Esophagus muscularis mucosa (tissue), 4 donors: ENCODE measurements at regions not wholly inside any gene's neighbourhood (a gene's known extent, or its start where the extent isn't known, plus 50 kb on each side); places are given as distances from the start of the nearest gene placed in this dataset.

Source experiments
- DNase-seq: peaks from one replicate; pipeline ENCODE4 v3.0.0-alpha.2; 2017; ENCODE audit errors: extremely low spot score
- H3K27ac ChIP-seq, 4 donors: fragments of 200-600 bp; sonication (generic); replicated peaks in 1 of 4; 1 replicate in 3 of 4; 2 replicates in 1 of 4; pipeline ENCODE4 v1.5.1; 2016 to 2019; ENCODE audit warnings: mild to moderate bottlenecking in 1 of 4
- H3K27me3 ChIP-seq, 4 donors: fragments of 200-600 bp; sonication (generic); one replicate each; pipeline versions ENCODE4 v1.5.1 to v1.6.0; 2016 to 2019
- H3K36me3 ChIP-seq, 4 donors: fragments of 200-600 bp; sonication (generic); one replicate each; pipeline ENCODE4 v1.5.1; 2016 to 2019
- H3K4me1 ChIP-seq, 4 donors: fragments of 200-600 bp; sonication (generic); one replicate each; pipeline ENCODE4 v1.5.1; 2016 to 2019
- H3K4me3 ChIP-seq, 4 donors: fragments of 200-600 bp; sonication (generic); 1 replicate in 2 of 4; 2 replicates in 2 of 4; pipeline ENCODE4 v1.5.1; 2016 to 2019; ENCODE audit warnings: mild to moderate bottlenecking in 4 of 4, moderate library complexity in 1 of 4
- H3K9me3 ChIP-seq, 4 donors: fragments of 200-600 bp; sonication (generic); 1 replicate in 3 of 4; 2 replicates in 1 of 4; pipeline ENCODE4 v1.5.1; 2016 to 2019
- EP300 ChIP-seq: sonication (generic); formaldehyde crosslinking; IDR thresholded peaks from one replicate; pipeline ENCODE4 v1.6.1; 2017; ENCODE audit warnings: antibody characterized with exemption
- POLR2A ChIP-seq: fragments of 450-650 bp; IDR thresholded peaks from one replicate; pipeline ENCODE4 v1.6.1; 2017; ENCODE audit warnings: antibody characterized with exemption, moderate library complexity, mild to moderate bottlenecking, low read depth
- POLR2AphosphoS5 ChIP-seq, 2 donors: sonication (generic); formaldehyde crosslinking; IDR thresholded peaks; one replicate each; pipeline ENCODE4 v1.6.1; 2017; ENCODE audit warnings: antibody characterized with exemption in 2 of 2
- WGBS: methylation state at CpG from one replicate; pipeline ENCODE4 v1.1.5; 2018; 5-methylcytosine and 5-hydroxymethylcytosine counted together
- intact Hi-C: fragments of 100-400 bp; cut with DNase I; formaldehyde crosslinking; loops from one replicate; pipeline ENCODE4 v1.15.1; 2023
- TF ChIP-seq, protein P1 (sequence below), 3 experiments: fragments of 200-600 bp in 2 of 3; fragments of 450-650 bp in 1 of 3; sonication (generic) in 2 of 3; IDR thresholded peaks; one replicate each; pipeline ENCODE4 v1.5.1; 2017 to 2019; ENCODE audit warnings: antibody characterized with exemption in 3 of 3, mild to moderate bottlenecking in 2 of 3, moderate library complexity in 1 of 3

- Histone ChIP-seq H3K4me3 (no peak overlapping the region), H3K36me3 (no peaks in the 10 kb centered on the region), H3K9me3 (no peaks in the 10 kb centered on the region), H3K4me1 (peaks cover 0 to 3% (median 0%) of the 10 kb centered on the region in 4 donors), H3K27ac (no peak overlapping the region), H3K27me3 (no peaks in the 10 kb centered on the region)
- 90% methylated on average over 1 of the region's 1 CpG for WGBS
- no peak for DNase-seq
- no peak for TF ChIP-seq POLR2A
- TF ChIP-seq EP300: no peak
- TF ChIP-seq POLR2AphosphoS5 (IDR thresholded peaks at IDR 0.05): no peak
- TF ChIP-seq, protein P1, sequence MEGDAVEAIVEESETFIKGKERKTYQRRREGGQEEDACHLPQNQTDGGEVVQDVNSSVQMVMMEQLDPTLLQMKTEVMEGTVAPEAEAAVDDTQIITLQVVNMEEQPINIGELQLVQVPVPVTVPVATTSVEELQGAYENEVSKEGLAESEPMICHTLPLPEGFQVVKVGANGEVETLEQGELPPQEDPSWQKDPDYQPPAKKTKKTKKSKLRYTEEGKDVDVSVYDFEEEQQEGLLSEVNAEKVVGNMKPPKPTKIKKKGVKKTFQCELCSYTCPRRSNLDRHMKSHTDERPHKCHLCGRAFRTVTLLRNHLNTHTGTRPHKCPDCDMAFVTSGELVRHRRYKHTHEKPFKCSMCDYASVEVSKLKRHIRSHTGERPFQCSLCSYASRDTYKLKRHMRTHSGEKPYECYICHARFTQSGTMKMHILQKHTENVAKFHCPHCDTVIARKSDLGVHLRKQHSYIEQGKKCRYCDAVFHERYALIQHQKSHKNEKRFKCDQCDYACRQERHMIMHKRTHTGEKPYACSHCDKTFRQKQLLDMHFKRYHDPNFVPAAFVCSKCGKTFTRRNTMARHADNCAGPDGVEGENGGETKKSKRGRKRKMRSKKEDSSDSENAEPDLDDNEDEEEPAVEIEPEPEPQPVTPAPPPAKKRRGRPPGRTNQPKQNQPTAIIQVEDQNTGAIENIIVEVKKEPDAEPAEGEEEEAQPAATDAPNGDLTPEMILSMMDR (IDR thresholded peaks at IDR 0.05): no peak
- intact Hi-C loops: no loop called here
These were observed 213.2 kb upstream of the JUN start for GRCh38 chr1:58997060-58997411.

DNA sequence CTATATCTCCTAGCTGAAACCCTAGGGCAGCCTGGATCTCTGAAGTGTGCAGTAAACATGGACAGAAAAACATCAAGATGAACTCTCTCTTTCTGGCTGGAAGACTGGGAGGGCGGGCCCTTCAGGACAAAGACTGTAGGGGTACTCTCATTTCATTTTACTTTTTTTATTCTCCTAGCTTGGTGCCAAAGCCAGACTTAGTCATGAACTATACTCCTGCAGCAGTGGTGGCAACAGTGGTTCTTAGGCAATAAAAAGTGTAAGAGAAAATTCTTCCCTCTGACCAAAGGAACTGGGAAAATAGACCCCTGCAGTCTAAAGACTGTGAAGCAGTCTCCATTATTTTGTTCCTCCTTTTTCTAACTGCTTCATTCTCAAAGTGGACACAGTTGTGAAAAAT, 213.8 kb upstream of the JUN start:
- Histone ChIP-seq H3K27me3 (no peaks in the 10 kb centered on the region), H3K27ac (no peak overlapping the region), H3K4me3 (no peak overlapping the region), H3K9me3 (no peaks in the 10 kb centered on the region), H3K36me3 (no peaks in the 10 kb centered on the region), H3K4me1 (peaks cover 0 to 3% (median 0%) of the 10 kb centered on the region in 4 donors)
- TF ChIP-seq, protein P1 (IDR thresholded peaks at IDR 0.05): no peak
- no peak for DNase-seq
- intact Hi-C loops: no loop called here
- 100% methylated on average over 1 of the region's 1 CpG for WGBS

DNA sequence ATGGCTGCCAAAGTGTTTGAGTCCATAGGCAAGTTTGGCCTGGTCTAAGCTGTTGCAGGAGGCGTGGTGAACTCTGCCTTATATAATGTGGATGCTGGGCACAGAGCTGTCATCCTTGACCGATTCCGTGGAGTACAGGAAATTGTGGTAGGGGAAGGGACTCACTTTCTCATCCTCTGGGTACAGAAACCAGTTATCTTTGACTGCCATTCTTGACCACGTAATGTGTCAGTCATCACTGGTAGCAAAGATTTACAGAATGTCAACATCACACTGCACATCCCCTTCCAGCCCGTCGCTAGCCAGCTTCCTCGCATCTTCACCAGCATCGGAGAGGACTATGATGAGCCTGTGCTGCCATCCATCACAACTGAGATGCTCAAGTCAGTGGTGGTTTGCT, 215.8 kb upstream of the JUN start:
- TF ChIP-seq, protein P1 (IDR thresholded peaks at IDR 0.05): no peak
- no peak for TF ChIP-seq POLR2AphosphoS5 (IDR thresholded peaks at IDR 0.05)
- no peak for TF ChIP-seq POLR2A
- TF ChIP-seq EP300: no peak
- no peak overlapping the region for H3K27ac ChIP-seq
- intact Hi-C loops: no loop called here
- peaks cover 0 to 3% (median 0%) of the 10 kb centered on the region in 4 donors for H3K4me1 ChIP-seq
- no peaks in the 10 kb centered on the region for H3K36me3 ChIP-seq
- no peak overlapping the region for H3K4me3 ChIP-seq
- H3K27me3 ChIP-seq: no peaks in the 10 kb centered on the region
- WGBS: 93% methylated on average over 8 of the region's 8 CpGs
- no peaks in the 10 kb centered on the region for H3K9me3 ChIP-seq
- DNase-seq: no peak

- intact Hi-C loops: no loop called here
- no peaks in the 10 kb centered on the region for H3K27me3 ChIP-seq
- DNase-seq: no peak
- 91% methylated on average over 2 of the region's 2 CpGs for WGBS
- H3K27ac ChIP-seq: no peak overlapping the region
- TF ChIP-seq POLR2A (no peak), EP300 (no peak), POLR2AphosphoS5 (IDR thresholded peaks at IDR 0.05) (no peak)
- TF ChIP-seq, protein P1 (IDR thresholded peaks at IDR 0.05): no peak
- H3K4me3 ChIP-seq: no peak overlapping the region
- H3K4me1 ChIP-seq: peaks cover 0 to 10% (median 6%) of the 10 kb centered on the region in 4 donors
- H3K9me3 ChIP-seq: no peaks in the 10 kb centered on the region
- H3K36me3 ChIP-seq: no peaks in the 10 kb centered on the region
These were observed 220.9 kb upstream of the JUN start for GRCh38 chr1:59004755-59005154.

GRCh38 chr1:59005491-59006288, 221.8 kb upstream of the JUN start:
- Histone ChIP-seq H3K9me3 (no peaks in the 10 kb centered on the region), H3K36me3 (no peaks in the 10 kb centered on the region), H3K4me3 (no peak overlapping the region), H3K27ac (no peak overlapping the region), H3K27me3 (no peaks in the 10 kb centered on the region), H3K4me1 (peaks cover 0 to 10% (median 6%) of the 10 kb centered on the region in 4 donors)
- intact Hi-C loops: no loop called here
- WGBS: 97% methylated on average over 1 of the region's 1 CpG
- DNase-seq: no peak
- TF ChIP-seq EP300 (no peak), POLR2AphosphoS5 (IDR thresholded peaks at IDR 0.05) (no peak), POLR2A (no peak)
- TF ChIP-seq, protein P1 (IDR thresholded peaks at IDR 0.05): no peak
